Epidermal melanocyte (primary cell): ENCODE measurements at regions not wholly inside any gene's neighbourhood (a gene's known extent, or its start where the extent isn't known, plus 50 kb on each side); places are given as distances from the start of the nearest gene placed in this dataset.
"Not testable (repeated sequence)": the region's sequence is repeated elsewhere in the genome, so short reads cannot be mapped to it uniquely, and the experiment has no call there.

ENCODE experiments used
- DNase-seq: peaks from one replicate; pipeline ENCODE4 v3.0.0; 2011; ENCODE audit warnings: low spot score; ENCODE audit not compliant: insufficient read length

DNA sequence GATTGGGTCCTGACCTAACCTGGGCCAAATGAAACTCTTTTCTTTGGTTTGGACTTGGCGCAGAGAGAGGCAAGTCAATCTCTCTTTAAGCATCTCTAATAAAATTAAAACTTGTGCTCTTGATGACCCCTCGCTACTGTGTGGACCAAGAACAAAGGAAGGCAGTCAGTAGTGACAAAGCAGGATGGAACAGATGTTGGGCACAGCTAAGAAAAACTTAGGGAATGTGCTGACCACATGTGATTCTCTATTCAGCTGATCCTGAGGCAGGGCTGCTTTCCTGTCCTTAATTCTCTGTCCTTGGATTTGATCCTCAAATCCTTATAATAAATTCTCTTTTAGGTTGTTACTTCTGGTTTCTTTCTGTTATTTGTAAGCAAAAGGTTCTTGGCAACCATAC, 259.9 kb downstream of the ZIC1 start:
- no peak for DNase-seq

DNA sequence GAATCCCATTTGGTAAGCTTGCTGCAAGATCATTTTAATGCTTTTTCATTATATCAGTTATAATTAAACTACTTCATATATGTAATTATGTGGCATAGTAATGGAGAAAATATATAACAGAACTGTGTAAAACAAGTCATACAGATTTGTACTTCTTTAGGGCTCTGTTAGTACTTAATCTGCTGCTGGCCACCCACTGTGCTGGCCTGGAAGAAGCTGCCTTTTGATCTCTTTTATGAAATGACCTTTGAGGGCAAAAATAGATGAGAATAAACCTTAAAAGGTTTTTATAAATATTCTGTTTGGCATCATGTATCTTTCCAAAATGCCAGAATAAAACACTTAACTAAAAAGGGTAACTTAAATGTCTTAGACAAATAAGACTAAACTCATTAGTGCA, 262.9 kb downstream of the ZIC1 start:
- DNase-seq = no peak

DNA sequence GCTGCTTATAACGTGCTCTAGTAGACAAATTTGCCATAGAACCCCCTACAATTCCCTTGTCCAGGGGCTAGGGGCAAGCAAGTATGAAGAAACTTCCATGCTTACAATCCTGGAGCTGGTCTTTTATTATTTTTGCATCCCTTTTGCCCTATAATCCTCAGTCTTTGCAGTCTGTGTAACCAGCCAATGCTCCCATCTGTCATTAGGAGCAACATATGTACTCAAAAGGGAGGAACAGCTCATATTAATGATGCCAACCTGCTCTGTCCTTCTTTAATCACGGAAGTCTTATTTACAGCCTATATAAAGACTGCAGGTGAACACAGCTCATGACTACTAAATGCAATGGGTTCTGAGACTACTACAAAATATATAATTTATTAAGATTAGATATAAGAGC, 263.3 kb downstream of the ZIC1 start:
- DNase-seq = no peak

DNA sequence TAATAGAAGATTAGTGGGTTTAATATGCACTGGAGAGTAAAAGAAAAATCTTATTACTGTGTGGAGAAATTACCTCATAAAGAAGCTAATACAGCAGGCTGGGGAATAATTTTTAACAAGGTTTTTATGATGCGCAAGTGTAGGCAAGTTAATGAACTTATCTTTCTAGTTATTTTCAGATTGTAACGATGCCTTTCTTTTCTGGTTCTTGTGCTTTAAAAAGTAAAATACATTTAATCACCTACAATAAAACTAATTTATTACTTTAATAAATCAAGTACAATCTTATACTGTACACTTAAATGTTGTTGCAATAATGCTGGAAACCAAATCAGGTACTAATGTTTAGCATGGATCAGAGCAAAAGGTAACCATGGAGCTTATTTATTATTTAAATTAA, 266.6 kb downstream of the ZIC1 start:
- DNase-seq = no peak

DNA sequence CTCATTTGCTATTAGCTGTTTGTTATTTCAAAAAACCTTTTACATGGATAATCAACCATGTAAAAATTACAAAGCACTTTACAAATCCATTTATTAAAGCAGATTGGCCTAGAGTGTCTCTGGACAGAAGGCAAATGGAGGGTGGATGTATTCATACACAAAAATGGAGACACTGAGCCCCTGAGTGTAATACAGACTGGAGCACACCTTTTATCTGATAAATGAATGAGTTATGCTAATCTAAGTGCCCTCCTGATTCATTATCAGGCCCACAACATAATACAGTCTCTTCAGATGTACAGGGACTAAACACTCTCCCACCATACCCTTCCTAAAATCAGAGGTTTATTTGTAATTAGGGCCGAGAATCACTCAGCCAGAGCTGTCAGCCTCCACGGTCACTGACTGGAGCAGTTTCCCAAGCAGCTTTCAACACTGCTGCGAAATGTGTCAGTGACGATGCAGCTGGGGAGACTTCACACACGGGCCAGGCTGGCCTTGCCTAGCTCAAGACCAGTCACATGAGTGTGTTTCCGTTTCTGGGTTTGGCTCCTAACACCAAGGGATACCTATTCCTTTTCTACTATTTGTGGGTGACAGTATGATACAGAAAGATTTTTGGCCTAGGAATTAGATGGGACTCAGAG, 271.8 kb downstream of the ZIC1 start:
- DNase-seq = no peak

- DNase-seq = no peak
These were observed 279.7 kb downstream of the ZIC1 start for GRCh38 chr3:147688868-147689267.

- no peak for DNase-seq
These were observed 290.1 kb downstream of the ZIC1 start for GRCh38 chr3:147699175-147699838.

DNA sequence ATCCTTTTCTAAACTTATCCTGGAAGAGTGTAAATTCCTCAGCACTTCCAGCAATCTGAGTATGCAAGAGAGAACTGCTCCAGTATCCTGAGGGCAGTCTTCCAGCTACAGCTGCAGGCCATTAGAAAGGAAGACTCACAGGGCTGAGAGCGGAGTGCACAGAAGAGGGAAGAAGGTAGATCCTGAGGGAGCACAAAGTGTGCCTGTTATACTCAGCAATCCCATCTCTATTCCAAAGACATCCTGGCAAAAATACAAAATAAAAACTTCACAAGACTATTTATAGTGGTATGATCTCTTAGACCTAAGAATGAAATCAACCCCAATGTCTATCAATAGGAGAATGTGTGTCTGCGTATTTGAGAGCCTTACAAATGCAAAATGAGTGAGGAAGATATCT, 292.0 kb downstream of the ZIC1 start:
- DNase-seq = no peak

DNA sequence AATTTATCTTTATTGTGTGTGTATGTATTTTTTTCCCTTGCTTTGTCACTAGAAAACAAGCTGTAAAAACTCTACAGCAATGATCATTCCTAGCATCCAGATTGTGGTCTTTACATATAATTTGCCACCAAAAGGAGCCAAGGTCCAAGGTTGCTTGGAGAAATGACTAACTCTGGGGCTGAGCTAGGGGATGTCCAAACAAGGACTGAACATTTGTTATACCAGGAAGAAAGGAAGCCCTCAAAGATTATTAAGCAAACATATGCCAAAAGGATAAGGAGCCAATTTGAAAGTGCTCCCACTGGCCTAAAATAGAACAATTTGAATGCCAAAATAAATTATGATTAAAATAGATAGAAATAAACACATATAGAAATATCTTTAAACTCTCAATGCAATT, 293.3 kb downstream of the ZIC1 start:
- DNase-seq = no peak

DNA sequence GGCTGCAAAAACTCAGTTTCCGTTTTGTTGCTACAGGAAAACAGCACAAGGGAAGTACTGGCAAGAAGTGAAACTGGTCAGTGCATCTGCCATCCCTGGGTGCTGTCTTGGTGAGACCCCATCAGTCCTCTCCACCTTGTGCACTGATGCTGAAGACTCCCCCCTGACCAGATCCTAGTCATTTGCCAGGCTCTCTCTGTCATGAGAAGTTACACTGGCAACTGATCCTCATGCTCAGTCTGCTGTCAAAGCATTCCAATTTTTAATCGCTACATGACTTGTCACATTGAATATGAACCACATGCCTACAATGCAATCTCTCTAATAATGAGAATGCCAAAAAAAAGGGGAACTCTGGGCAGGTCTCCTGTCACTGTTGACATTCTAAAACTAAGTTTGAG, 296.5 kb downstream of the ZIC1 start:
- DNase-seq = no peak

DNA sequence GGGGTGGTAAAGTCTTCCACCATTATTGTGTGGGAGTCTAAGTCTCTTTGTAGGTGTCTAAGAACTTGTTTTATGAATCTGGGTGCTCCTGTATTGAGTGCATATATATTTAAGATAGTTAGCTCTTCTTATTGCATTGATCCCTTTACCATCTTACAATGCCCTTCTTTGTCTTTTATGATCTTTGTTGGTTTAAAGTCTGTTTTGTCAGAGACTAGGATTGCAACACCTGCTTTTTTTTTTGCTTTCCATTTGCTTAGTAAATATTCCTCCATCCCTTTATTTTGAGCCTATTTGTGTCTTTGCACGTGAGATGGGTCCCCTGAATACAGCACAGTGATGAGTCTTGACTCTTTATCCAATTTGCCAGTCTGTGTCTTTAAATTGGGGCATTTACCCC, 301.6 kb downstream of the ZIC1 start:
- not testable (repeated sequence) for DNase-seq

DNA sequence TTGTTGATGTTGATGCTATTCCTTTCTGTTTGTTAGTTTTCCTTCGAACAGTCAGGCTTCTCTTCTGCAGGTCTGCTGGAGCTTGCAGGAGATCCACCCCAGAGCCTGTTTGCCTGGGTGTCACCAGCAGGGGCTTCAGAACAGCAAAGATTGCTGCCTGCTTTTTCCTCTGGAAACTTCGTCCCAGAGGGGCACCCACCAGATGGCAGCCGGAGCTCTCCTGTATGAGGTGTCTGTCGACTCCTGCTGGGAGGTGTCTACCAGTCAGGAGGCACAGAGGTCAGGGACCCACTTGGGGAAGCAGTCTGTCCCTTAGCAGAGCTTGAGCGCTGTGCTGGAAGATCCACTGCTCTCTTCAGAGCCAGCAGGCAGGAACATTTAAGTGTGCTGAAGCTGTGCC, 303.2 kb downstream of the ZIC1 start:
- no peak for DNase-seq

- DNase-seq = not testable (repeated sequence)
These were observed 303.6 kb downstream of the ZIC1 start for GRCh38 chr3:147712758-147713157.

DNA sequence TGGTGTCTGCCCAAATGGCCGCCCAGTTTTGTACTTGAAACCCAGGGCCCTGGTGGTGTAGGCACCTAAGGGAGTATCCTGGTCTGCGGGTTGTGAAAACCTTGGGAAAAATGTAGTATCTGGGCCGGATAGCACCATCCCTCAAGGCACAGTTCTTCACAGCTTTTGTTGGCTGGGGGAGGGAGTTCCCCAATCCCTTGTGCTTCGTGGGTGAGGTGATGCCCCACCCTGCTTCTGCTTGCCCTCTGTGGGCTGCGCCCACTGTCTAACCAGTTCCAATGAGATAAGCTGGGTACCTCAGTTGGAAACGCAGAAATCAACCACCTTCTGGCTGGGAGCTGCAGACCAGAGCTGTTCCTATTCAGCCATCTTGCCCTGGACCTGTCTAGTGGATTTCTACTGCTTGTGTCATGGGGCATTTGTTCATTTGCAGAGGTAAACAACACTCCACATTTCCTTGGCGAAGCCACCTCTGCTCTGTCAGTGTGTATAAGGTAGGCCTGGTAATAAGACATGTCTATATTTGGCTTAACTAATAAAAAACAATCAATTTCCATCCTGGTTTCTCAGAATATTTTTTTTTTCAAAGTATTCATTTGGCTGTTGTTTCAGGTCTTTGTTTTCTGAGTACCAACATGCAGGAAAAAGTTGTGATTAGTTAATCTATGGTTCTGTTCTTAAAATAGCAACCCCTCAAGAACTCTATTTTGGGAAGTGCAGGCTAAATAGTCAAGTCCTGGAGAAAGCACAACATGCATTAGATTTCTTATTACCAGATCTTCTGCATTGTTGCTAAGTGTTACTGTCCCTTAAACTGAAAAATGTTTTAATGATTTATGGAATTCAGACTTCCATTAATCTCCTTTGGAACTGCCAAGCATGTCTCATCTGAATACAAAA, 304.3 kb downstream of the ZIC1 start:
- DNase-seq = no peak

DNA sequence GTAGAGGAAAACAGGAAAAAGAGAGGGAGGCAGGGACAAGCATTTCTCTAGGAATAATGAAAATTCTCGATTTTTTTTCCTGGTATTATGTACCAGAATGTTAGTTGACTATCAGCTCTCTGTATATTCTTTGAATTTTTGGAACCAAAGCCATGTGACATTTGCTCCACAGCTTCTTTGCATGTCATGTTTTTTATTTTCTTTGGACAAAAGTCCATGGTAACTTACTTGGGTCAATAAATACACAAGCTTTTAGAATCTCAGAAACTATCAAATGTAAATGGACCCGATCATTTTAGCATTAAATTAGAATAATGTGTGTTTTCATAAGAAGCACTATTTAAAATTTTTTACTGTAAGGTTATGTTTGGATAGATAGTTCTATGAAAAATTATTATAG, 320.5 kb downstream of the ZIC1 start:
- DNase-seq = no peak

- DNase-seq = no peak
These were observed 321.1 kb downstream of the ZIC1 start for GRCh38 chr3:147730284-147730683.

DNA sequence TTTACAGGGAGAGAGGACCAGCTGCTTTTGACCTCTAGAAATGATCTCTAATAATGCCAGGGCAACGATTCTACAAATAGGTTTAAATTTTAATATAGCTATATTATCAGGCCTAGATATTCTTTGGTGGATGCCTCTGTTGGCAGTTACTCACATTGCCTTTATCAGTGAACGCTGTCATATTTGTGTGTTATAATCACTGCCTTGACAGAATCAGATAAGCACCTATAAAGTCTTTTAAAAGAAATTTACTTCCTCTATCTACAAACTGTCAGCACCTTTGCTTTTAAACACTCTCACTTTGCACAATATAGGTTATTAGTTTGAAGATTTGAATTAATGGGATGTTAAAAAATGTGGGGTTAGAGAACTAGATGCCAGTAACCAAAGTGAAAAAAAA, 324.1 kb downstream of the ZIC1 start:
- DNase-seq = no peak

DNA sequence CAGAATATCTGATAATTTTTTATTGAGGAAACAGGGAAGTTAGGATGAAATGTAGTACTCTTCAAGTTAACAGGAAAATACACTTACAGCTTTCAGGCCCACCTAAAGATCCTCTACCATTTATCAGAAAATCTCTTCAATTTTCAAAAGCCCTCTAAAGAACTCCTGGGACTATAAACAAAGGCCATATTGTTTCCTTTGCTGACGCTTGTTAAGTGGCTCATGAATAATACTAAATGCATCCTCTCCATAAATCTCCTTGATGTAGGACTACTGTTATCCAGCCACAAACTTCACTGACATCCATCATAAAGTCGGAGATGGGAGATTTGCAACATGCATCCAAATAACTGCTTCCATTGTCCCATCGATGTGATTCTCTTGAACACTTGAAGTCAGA, 326.5 kb downstream of the ZIC1 start:
- DNase-seq = no peak

DNA sequence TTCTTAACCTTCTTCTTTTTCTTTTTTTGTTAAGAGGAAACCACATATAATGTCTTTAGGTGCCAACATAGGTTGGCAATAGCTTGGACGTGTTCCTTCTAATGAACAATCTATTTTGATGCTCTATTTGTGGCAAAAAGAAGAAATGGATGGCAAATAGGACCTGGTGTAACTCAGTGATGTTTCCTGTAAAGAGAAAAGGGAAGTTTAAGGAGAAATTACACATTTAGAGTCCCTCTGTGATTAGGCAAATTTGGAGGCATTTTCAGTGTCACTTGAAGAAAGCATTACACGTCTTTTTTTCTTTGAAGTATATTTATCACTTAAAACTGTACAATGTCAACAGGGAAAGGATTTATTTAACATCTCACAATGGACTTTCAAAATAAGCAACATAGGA, 327.1 kb downstream of the ZIC1 start:
- DNase-seq = no peak

GRCh38 chr3:147737376-147737775, 328.2 kb downstream of the ZIC1 start:
- DNase-seq = no peak

DNA sequence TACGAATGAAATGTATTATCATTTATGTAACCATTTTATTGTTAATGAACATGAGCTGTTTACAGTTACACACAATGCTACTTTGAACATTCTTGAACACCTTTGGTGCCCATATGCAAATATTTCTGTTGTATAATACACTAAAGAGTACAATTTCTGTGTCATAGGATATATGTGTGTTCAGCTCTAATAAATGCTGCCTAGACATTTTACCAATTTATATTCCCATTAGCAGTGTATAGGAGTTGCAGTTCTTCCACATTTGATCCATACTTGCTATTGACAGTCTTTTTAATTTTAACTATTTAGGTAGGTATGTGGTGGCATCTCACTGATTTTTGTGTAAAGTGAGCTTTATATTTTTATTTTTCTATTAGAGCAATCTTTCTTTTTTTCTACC, 331.8 kb downstream of the ZIC1 start:
- no peak for DNase-seq

DNA sequence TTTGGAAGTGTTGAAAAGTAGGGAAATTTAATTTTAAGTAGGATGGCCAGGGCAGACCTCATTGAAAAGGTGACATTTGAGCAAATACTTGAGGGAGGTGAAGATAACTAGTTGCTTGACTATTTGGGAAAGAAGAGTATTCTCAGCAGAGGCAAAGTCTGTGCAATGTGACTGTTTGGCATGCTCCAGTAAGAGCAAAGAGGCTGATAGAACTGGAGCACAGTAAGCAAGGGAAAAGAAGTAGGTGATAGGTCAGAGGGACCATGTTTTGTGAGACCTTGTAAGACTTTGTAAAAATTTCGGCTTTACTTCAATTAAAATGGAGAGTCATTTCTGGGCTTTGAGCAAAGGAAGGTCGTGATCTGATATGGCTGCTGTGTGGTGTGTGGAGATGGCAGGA, 335.8 kb downstream of the ZIC1 start:
- DNase-seq = no peak

DNA sequence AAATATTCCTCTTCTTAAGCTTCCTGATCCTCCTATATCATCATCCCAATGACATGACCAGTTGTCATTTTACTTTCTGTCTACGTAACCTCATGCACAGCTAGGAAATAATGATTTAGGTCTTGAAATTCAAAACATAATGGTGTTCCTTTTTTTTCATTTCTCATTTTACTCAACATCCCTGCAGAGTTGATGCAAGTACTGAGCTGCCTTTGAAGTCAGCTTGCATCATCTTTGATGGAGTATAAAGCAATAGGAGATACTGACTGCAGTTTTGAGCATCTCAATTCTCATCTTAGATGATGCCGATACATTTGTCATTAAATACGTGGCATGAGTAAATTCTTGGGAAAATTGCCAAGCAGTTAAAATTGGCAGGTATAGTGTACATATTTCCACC, 346.1 kb downstream of the ZIC1 start:
- DNase-seq = no peak
